ENCODE measurements at regions not wholly inside any gene's neighbourhood (a gene's known extent, or its start where the extent isn't known, plus 50 kb on each side); places are given as distances from the start of the nearest gene placed in this dataset.

DNA sequence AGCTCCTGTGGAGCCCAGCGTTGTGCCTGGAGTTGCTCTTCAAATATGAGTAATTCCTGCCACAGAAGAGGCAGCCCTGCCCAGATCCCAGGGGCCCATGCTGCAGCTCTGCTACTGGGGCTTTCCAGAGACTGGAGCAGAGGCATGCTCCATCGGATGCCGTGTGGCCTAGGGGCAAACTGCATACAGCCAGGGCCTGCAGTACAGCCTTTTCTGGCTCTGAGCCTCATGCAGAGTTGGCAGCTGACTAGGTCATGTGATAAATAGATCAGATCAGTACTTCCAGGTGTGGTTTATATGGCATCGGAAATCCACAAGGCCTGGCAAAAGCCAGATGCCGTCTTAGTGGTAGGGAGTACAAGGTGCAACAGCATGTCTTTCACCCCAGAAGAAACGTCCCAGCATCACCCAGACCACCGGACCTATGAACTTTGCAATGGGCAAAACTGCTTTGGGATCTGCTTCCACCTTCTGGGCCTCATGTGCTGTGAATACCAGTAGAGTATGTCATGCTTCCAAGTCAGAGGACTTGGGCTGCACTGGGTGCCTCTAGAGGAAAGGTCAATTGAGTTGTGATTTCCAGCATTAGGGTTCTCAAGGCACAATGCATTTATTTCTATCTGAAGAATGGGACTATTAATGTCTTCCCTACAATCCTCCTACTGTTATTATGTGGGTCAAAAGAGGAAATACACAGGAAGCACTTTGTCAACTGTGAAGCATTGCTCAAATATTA is 250.7 kb upstream of the ZNF32 start:
- no peaks in the 10 kb centered on the region for H3K27me3 ChIP-seq
- ATAC-seq (no peak), DNase-seq (no peak)
- no peak overlapping the region for H3K4me3 ChIP-seq
- intact Hi-C loops (cut with DNase I) = no loop called here
- TF ChIP-seq, protein P1, sequence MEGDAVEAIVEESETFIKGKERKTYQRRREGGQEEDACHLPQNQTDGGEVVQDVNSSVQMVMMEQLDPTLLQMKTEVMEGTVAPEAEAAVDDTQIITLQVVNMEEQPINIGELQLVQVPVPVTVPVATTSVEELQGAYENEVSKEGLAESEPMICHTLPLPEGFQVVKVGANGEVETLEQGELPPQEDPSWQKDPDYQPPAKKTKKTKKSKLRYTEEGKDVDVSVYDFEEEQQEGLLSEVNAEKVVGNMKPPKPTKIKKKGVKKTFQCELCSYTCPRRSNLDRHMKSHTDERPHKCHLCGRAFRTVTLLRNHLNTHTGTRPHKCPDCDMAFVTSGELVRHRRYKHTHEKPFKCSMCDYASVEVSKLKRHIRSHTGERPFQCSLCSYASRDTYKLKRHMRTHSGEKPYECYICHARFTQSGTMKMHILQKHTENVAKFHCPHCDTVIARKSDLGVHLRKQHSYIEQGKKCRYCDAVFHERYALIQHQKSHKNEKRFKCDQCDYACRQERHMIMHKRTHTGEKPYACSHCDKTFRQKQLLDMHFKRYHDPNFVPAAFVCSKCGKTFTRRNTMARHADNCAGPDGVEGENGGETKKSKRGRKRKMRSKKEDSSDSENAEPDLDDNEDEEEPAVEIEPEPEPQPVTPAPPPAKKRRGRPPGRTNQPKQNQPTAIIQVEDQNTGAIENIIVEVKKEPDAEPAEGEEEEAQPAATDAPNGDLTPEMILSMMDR (IDR thresholded peaks at IDR 0.05) = no peak
- H3K27ac ChIP-seq = no peak overlapping the region
- H3K9me3 ChIP-seq = no peaks in the 10 kb centered on the region
- no peaks in the 10 kb centered on the region for H3K4me1 ChIP-seq
- no peaks in the 10 kb centered on the region for H3K36me3 ChIP-seq

DNA sequence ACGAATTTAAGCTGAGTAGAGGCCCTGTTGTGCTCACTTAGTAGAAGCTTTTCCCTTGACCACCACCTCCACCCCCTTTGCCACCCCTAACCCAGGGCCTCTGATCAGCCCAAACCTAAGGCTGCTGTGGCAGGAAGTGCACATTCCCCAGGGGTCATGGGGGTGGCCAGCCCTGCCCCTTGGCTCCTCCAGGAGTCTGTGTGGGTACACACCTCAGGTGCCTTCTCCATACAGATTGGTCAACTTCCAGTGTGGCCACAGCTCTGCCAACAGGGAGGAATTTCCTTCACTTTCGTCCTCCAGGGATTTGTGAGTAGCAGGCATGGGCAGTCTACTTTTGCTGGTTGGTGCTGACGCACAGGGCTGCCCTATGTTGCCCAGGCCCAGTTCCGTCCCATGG is 249.9 kb upstream of the ZNF32 start:
- no peaks in the 10 kb centered on the region for H3K27me3 ChIP-seq
- H3K9me3 ChIP-seq = no peaks in the 10 kb centered on the region
- H3K27ac ChIP-seq = no peak overlapping the region
- intact Hi-C loops (cut with DNase I) = no loop called here
- H3K4me1 ChIP-seq = no peaks in the 10 kb centered on the region
- no peaks in the 10 kb centered on the region for H3K36me3 ChIP-seq
- no peak for ATAC-seq
- no peak overlapping the region for H3K4me3 ChIP-seq
- TF ChIP-seq, protein P1 (IDR thresholded peaks at IDR 0.05) = no peak
- DNase-seq = no peak

DNA sequence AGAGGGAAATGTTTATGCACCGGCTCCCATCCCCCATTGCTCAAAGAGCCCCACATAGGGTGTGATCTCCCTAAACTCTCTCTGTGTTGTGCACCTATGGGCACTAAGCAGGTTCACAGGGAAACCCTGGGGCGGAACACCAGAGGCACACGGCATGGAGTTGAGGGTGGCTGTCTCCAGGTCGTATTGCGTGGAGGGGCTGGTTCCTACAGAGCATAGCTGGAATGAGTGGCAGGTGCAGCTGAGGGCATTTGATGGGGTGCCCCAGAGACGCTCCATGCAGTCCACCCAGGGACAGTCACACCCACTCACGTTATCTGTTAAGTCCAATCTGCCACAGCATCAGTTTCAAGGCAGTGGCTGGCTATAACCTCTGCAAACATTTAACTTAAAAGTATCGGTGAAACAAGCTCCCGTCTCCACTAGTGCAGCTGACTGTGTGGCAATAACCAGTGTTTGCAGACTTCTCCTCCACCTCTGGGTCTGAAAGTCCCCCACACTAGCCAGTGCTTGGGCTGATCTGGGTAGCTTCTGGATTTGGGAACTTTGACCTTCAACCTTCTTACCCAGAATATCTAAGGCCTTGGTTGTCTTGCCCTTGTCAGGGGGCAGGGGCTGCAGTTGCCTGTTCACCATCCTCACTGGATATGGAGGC is 249.2 kb upstream of the ZNF32 start:
- Histone ChIP-seq H3K9me3 (no peaks in the 10 kb centered on the region), H3K4me1 (no peaks in the 10 kb centered on the region), H3K4me3 (no peak overlapping the region), H3K27ac (no peak overlapping the region), H3K36me3 (no peaks in the 10 kb centered on the region), H3K27me3 (no peaks in the 10 kb centered on the region)
- ATAC-seq (no peak), DNase-seq (no peak)
- TF ChIP-seq, protein P1 (IDR thresholded peaks at IDR 0.05) = no peak
- intact Hi-C loops (cut with DNase I) = no loop called here

DNA sequence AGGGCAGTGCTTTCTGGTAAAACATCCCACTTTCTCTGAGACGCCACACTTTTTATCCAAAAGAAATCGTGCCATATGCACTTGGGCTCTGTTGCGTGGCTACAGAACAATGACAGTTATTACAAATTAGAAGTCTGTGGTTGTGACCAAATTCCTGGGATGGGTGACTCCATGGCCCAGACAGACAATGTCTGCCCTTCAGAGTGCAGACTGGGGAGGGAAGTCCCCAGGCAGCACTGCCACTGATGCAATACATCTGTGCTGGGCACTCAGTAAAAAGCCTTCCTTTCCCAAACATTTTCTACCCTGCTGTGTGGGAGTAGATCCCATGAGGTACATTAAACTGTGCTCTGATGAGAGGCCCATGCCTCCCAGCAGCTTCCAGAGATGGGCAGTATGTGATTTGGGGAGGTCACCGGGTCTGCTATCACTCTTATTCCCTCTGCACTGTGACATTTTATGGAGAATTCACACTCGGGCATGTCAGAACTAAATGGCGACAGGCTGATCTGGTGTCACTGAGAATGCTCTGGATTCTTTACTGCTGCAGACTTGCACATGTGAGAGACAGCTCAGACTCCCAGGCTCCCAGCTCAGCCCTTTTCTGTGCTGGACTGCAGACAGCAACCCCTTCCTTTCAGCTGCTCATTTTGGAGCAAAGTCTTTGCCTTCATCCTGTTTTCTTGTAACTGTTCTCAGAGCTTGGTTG is 243.5 kb upstream of the ZNF32 start:
- H3K27ac ChIP-seq = no peak overlapping the region
- intact Hi-C loops (cut with DNase I) = no loop called here
- peak; percentile 22 for ATAC-seq
- H3K27me3 ChIP-seq = no peaks in the 10 kb centered on the region
- H3K4me1 ChIP-seq = no peaks in the 10 kb centered on the region
- TF ChIP-seq, protein P1 (IDR thresholded peaks at IDR 0.05) = no peak
- DNase-seq = peak in 1 of 4 donors; percentile 19
- H3K4me3 ChIP-seq = no peak overlapping the region
- no peaks in the 10 kb centered on the region for H3K9me3 ChIP-seq
- H3K36me3 ChIP-seq = no peaks in the 10 kb centered on the region

DNA sequence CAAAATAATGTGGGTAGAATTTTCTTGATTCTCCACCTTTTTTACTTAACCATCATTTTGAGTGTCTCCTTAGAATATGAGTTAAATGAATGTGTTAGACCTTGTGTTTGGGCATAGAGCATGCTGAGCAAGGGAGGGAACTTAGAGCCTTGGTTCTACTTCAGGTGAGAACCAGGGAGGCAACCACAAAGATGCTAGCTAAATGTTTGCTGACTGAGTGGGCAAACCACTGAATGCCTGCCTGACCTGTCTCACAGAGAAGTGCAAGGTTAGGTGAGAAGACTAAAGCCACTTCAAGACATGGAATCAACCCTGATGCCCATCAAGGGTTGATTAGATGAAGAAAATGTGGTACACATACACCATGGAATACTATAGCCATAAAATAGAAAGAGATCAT is 242.6 kb upstream of the ZNF32 start:
- intact Hi-C loops (cut with DNase I) = no loop called here
- no peaks in the 10 kb centered on the region for H3K36me3 ChIP-seq
- ATAC-seq (no peak), DNase-seq (no peak)
- TF ChIP-seq, protein P1 (IDR thresholded peaks at IDR 0.05) = no peak
- no peaks in the 10 kb centered on the region for H3K9me3 ChIP-seq
- no peak overlapping the region for H3K4me3 ChIP-seq
- no peaks in the 10 kb centered on the region for H3K27me3 ChIP-seq
- H3K4me1 ChIP-seq = no peaks in the 10 kb centered on the region
- H3K27ac ChIP-seq = no peak overlapping the region
